ENCODE measurements at regions not wholly inside any gene's neighbourhood (a gene's known extent, or its start where the extent isn't known, plus 50 kb on each side); places are given as distances from the start of the nearest gene placed in this dataset.

DNA sequence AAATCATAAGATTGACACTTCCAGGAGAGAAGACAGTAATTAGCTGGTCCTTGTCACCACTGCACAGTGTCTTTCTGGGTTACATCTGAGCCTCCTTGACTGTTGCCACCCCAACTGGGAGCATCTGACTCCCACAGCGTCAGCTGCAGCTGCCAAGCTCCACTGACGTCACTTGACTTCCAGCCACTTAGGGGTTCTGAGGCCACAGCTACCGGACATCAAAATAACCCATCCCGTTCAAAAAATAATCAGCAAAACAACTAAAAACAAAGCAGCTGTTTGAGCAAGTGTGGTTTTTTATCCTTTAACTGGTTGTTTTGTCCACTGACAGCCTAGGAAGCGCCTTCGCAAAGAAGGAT, 206.5 kb upstream of the AGAP1 start:
- no peak for DNase-seq (ENCODE audit: low read depth in 2 of 2, low spot score in 1 of 2)

DNA sequence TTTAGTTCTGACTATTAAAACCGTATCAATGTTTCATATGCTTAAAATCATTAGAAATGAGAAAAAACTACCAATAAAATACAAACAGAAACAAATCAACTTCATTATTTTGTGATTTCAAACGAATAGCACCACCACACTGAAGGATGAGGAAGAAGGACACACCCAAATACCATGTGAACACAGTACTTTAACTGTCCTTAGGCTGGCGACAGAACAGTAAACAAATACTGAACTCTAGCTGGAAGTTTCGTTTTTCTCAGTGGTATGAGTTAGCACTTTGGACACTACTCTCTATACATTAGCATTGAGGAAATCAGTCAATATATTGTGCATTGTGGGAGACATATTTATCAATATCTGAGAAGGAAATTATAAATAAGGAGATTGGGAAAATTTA, 202.4 kb upstream of the AGAP1 start:
- no peak for DNase-seq (ENCODE audit: low read depth in 2 of 2, low spot score in 1 of 2)

DNA sequence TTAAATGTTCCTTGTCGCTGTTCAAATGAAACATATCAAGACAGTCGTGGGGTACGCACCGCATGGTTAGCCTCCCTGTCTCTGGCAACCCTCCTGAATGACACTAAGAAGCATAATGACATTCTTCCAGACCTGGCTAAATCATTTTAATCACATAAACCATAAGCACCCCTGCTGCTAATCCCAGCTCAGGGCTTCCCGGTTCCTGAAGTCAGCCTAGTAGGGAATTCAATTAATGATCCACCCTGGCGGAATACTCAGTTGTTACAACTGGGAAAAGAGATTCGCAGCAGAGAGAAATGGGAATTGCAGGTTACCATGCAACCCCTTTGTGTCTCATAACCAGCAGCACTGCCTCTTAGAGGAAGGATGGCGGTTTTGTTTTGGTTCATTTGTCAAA, 200.8 kb upstream of the AGAP1 start:
- no peak for DNase-seq (ENCODE audit: low read depth in 2 of 2, low spot score in 1 of 2)

DNA sequence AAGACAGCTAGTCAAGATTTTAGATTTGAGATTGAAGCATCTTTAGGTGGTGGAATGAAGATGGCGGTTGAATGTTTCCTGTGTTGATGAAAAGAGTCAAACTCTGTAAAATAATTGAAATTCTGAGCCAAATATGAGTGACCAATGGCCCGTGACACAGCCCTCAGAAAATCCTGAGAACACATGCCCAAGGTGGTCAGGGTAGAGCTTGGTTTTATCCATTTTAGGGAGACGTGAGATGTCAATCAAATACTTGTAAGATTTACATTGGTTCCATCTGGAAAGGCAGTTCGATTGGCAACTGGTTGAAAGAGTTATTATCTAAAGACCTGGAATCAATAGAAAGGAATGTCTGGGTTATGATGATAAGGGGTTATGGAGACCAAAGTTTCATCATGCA, 198.0 kb upstream of the AGAP1 start:
- no peak for DNase-seq (ENCODE audit: low read depth in 2 of 2, low spot score in 1 of 2)

DNA sequence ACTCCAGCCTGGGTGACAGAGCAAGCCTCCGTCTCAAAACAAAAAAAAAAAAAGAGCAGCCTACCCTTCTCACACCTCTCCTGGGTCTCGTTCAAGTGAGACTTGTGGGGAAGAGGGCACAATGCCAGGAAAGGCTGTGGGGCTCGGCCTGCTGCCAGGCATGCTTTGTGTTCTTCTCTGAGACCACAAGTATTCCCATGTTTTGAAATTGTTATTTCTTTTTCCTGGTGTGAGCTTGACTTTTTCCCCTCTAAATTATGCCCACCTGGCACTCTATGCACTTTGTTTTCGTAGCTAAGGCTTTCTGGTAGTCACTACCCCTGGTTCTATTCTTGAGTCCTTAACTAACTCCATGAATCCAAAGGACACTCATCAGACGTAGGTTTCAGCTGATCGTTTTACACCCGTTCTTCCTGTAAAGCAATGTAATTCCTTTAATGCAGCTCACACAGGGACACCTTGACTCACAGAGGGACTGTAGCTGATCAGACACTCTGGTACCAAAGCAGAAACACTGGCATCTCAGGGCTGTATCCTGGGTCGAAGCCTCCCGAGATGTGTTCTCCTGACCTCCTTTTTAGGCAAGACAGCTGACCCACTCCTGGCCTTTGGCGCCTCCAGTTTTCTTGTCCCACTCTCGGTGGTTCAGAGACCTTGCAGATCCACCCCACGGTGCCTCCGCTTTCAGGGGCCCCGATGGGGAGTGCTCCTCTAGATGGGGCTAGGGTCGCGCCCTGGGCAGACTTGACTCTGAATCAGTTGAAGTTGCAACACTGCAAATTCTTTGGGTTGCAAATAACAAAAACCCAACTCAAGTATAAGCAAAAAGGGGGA, 193.3 kb upstream of the AGAP1 start:
- no peak for DNase-seq (ENCODE audit: low read depth in 2 of 2, low spot score in 1 of 2)

DNA sequence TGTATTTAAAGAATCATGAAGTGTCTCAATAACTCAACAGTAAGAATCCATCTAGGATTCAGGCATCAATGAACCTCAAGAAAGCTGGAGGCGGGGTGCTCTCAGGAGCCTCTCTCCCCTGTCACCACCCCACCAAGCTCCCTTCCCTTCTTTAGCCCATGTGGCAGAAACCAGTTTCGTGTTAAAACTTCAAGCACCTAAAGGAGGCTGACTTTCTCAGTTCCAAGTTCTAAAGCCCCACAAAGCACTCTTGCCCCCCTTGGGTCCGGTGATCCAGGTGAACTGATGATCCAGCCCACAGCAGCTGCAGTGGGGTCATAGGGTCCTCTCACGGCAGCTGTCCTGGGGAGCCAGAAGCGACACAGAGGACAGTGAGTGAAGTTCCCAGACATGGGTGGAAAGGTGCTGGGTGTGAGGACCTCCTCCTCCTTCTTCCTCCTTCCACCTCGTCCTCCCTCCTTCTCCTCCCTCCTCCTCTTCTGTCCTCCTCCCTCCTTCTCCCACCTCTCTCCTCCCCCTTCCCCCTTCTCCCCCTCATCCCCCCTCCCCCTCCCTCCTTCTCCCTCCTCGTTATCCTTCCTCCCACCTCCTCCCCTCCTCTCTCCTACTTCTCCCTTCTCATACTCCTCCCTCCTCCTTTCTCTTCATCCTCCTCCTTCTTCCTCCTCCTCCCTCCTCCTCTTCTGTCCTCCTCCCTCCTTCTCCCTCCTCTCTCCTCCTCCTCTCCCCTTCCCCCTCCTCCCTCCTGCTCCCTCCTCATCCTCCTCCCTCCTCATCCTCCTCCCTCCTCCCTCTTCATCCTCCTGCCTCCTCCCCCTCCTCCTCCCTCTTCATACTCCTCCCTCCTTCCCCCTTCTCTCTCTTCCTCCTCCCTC, 192.4 kb upstream of the AGAP1 start:
- no peak for DNase-seq (ENCODE audit: low read depth in 2 of 2, low spot score in 1 of 2)

DNA sequence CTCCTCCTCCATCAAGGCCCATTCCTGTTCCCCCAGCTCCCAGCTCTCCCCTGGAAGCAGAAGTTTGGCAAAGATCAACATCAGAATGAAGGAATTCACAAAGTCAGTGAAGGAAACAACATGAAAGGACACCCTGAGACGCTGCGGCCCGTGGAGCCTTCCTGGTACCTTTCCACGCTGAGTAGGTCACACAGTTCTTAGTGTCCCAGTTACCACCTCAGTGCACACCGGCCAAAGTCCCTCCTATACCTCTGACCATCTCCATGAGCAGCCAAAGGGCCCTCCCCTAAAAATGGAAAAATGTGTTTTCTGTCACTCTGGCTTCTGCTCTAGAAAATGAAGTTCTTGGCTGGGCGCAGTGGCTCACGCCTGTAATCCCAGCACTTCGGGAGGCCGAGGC, 191.6 kb upstream of the AGAP1 start:
- no peak for DNase-seq (ENCODE audit: low read depth in 2 of 2, low spot score in 1 of 2)

DNA sequence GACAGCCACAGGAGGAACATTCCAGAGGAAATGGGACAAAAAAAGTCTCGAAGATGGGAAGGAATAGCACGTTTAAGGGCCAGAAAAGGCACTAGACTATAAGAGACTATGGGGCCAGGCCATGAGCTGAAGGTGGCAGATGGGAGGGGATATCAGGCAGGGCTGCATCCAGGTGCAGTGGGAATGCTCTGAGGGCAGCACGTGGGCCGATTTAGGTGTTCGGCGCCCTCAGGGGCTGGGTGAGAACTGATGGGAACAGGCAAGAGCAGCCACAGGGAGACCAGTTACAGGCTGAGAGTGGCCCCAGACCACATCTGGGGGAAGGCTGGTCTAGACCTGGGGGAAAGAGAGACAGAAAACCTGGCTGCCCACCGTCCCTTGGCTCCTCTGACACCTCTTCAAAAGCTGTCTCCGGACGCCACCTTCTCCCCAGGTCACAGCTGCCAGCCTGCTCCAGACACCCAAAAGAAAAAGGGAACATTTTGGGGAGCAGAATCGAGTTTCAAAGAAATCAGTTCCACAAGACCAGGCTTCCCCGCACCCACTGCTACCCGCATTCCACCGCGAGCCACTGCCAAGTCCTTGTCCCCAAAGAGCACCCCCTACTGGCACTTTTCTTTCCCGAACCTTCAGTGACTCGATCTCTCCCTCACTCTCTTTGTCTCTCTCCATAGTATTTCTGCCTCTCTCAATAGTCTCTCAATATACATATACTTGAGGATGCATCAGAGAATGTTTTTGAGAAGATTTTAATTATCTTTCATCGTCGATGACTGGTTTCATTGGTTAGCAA, 190.1 kb upstream of the AGAP1 start:
- no peak for DNase-seq (ENCODE audit: low read depth in 2 of 2, low spot score in 1 of 2)

DNA sequence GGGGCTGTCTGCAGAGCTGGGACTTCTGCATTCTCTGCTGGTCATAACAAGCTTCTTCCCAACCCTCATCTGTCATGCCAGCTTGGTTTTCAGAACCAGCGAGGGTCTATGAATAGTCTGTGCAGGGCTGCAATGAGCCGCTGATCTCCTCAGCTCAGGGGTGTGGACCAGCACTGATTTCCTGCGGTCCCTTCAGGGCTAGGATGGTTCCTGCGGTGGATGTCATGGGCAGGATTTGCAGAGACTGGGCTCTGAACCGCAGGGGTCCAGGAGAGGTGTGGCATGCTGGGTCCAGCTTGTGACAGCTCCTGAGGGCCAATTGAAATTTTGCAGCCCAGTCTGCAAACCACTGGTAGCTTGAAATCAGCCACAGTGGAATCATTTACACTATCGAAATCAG, 188.2 kb upstream of the AGAP1 start:
- no peak for DNase-seq (ENCODE audit: low read depth in 2 of 2, low spot score in 1 of 2)

DNA sequence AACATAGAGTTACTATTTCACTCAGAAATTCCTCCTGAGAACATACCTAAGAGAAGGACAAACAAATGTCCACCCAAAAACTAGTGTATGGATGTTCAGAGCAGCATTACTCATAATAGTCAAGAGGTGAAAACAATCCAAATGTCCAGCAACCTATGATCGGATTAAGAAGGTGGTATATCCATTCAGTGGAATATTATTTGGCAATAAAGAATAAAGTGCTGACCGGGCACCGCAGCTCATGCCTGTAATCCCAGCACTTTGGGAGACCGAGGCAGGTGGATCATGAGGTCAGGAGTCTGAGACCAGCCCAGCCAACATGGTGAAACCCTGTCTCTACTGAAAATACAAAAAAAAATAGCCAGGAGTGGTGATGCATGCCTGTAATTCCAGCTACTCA, 182.8 kb upstream of the AGAP1 start:
- no peak for DNase-seq (ENCODE audit: low read depth in 2 of 2, low spot score in 1 of 2)

DNA sequence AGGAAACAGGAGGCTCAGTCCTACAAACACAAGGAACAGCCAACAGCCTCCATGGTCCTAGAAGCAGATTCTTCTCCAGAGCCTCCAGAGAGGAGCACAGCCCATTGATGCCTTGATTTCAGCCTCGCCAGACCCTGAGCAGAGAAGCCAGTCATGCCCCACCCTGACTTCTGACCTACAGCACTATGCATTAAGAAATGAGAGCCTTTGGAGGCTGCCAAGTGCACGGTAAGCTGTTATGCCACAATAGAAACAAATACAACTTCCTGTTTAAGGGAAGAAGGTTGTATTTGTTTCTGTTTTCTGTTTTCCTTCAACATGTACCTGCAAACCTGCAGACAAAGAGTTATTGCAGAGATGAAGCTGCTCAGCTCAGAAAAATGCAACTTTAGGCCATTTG, 181.3 kb upstream of the AGAP1 start:
- DNase-seq (ENCODE audit: low read depth in 2 of 2, low spot score in 1 of 2): no peak

DNA sequence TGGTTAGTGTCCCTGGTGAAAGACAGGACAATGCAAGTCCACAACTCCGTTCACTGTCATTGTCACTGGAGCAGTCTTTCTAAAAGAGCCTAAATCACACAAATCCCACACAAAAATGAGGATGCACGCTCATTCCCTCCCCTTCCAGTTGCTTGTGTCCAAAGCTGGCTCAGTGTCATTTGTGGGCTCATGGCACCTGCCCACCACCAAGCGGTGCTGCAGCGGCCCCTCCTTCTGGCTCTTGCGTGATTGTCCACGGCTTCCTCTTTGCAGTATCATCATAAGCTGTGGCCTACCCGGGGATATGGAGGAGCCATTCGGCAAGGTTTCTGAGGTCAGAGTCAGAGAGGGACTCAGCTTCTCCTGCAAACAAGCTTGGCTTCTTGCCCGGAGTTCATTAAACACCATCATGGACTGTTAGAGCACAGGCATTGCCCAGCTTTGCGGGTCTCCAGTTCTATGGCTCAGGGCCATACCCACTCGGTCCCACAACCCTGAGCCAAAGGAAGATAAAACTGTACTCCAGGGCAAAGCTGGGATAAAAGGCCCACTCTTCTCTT, 179.4 kb upstream of the AGAP1 start:
- DNase-seq (ENCODE audit: low read depth in 2 of 2, low spot score in 1 of 2): no peak

DNA sequence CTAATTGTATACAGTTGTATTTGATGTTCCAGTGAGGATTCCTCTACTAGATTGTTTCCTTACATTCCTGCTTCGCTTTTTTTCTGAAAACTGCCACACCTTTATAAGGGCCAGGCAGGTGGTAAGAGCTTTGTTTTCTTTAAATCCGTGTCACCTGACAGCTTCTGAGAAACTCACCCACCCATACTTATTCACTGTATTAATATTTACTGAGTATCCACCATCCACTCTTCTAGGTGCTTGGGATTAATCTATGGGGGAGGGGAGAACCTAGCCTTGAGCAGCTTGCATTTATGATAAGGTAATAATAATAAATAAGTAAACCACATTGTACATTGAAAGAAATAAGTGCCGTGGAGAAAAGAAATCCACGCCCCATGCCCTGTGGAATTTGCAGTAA, 174.7 kb upstream of the AGAP1 start:
- DNase-seq (ENCODE audit: low read depth in 2 of 2, low spot score in 1 of 2): no peak

DNA sequence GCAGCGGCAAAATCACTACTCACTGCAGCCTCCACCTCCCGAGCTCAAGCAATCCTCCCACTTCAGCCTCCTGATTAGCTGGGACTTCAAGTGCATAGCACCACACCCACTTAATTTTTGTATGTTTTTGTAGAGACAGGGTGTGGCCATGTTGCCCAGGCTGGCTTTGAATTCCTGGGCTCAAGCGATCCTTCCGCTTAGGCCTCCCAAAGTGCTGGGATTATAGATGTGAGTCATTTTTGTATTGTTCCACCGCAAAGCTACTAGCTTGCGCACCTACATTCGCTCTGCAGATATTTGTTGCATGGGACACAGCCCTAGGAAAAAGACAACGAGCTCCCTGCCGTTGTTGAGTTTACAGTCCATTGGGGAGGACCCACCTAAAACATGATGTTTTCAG, 173.5 kb upstream of the AGAP1 start:
- no peak for DNase-seq (ENCODE audit: low read depth in 2 of 2, low spot score in 1 of 2)

DNA sequence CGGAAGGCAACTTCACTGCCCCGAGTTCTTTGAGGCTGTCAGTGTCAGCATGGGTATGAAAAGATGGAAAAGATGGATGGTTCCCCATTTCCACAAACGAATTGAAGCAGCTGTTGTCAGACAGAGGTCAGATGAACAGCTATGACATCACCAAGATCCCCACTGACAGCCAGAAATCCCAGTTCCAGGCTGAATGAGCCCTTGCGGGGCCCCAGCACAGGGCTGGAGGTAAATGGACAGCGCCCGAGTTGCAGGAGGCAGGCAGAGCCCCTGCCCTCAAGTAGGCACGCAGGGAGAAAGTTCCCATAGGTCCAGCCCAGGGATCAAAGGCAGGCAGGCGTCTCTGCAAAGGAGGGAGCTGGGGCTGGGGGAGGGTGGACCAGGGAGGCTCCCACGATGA, 169.5 kb upstream of the AGAP1 start:
- DNase-seq (ENCODE audit: low read depth in 2 of 2, low spot score in 1 of 2): no peak

DNA sequence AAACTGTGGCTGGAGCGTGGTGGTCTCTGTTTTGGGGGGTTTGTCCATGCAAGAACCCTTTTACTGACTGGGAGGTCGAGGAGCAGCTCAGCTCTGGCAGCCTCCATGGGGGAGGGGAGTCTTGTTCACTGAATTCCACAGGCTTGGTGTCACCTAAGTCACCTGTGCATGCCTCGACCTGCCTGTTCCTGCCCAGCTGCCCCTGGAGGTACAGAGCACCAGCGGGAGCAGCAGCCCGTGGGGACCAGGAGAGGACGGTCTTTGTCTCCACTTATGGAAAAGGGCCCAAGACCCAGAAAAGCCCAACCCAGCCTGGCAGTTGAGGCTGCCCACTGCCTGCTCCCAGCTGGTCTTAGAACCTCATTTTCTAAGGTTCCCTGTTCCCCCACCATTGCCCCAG, 168.7 kb upstream of the AGAP1 start:
- no peak for DNase-seq (ENCODE audit: low read depth in 2 of 2, low spot score in 1 of 2)

DNA sequence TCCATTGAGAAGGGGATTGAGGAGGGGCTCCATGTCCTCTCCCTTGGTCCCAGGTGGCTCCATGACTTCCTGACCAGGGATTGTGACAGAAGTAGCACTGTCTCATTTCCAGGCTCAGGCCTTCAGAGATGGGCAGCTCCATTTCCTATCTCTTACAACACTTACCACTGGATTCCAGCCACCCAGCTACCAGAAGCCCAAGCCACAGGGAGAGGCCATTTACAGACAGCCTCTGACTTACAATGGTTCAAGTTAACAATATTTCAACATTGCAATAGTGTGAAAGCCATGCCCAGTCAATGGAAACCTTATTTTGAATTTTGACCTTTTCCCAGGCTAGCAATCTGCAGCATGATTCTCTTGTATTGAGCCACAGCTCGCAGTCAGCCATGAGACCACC, 164.9 kb upstream of the AGAP1 start:
- DNase-seq (ENCODE audit: low read depth in 2 of 2, low spot score in 1 of 2): no peak

DNA sequence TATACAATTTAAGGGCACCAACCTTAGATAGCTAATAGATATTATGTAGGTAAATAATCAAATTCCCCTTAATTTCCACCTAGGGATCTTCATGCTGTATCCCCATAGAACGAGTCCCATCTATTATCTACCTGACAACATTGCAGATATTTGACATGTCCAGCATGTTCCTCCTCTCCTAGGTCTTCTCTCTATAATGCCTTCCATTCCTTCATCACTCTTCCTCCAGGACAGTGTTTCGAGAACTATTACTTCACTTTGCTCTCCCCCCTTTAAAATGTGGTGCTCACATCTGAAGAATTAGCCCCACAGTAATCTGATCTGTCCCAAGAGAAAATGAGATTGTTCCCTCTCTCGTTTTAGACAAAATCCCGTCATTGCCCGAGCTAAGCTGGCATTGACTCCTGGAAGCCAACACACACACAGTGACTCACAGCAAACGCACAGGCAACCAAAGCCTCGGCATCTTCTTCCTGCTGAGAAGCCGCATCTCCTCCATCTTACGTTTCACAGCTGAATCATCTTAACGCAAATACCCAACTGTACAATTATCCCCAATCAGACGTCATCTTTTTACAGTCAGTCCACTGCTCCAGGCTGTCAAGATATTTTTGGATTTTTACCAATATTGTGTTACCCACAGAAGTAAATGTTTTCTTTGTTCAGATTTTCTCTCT, 162.9 kb upstream of the AGAP1 start:
- no peak for DNase-seq (ENCODE audit: low read depth in 2 of 2, low spot score in 1 of 2)

DNA sequence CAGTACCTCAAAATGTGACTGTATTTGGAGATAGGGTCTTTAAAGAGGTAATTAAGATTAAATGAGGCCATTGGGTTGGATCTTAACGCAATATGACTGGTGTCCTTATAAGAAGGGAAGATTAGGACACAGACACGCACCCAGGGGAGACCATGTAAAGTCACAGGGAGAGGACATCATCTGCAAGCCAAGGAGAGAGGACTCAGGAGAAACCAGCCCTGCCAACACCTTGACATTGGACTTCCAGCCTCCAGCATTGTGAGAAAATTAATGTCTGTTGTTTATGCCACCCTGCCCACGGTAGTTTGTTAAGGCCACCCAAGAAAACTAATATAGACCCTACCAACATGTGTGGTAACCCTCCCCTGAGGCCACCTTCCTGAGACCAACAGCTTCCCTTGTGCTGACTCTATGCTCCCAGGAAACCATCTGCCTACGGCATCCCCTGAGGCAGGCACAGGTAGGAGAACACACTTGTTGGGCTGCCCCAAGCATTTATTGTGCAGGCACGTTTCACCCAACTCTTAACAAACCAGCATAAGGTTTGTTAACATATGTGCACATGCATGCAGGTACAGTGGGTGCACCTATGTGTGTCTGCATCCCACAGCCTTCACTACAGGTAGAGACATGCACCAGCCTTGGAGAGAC, 161.5 kb upstream of the AGAP1 start:
- DNase-seq (ENCODE audit: low read depth in 2 of 2, low spot score in 1 of 2): no peak

DNA sequence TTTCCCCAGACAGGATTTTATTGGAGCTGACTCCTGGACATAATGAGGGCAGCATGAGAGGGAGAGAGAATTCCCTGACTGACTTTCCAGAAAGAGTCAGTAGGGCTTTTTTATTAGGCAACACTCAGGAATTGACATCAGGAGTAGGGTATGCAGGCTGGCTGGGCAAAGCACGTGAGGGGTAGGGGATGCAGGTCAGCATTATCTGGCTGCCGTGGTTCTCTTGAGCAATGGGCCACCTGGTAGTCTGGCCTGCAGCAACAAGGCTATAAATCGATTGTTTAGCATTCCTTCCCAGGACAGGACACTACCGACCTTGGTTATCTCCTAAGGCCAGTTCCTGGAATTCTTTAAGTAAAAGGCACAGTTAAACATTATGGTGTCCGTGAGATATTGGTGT, 160.8 kb upstream of the AGAP1 start:
- no peak for DNase-seq (ENCODE audit: low read depth in 2 of 2, low spot score in 1 of 2)
